Body of pancreas (tissue), 4 donors: ENCODE measurements at regions not wholly inside any gene's neighbourhood (a gene's known extent, or its start where the extent isn't known, plus 50 kb on each side); places are given as distances from the start of the nearest gene placed in this dataset.

Experiments used
- ATAC-seq: fragments of 150-250 bp; one replicate; pipeline ENCODE4 v1.9.1; 2016
- DNase-seq, 4 donors: peaks; one replicate each; pipeline ENCODE4 v3.0.0-alpha.2; 2019
- H3K27ac ChIP-seq, 4 donors: fragments of 200-600 bp; sonication (generic); 1 replicate in 3 of 4; 2 replicates in 1 of 4; pipeline versions ENCODE4 v1.5.1 to v1.6.1; 2016 to 2019; ENCODE audit warnings: mild to moderate bottlenecking in 1 of 4, mixed read lengths in 1 of 4, moderate library complexity in 1 of 4
- H3K27me3 ChIP-seq, 2 donors: fragments of 200-600 bp; sonication (generic); one replicate each; pipeline ENCODE4 v1.6.0; 2016; ENCODE audit warnings: mild to moderate bottlenecking in 1 of 2
- H3K36me3 ChIP-seq, 2 donors: fragments of 200-600 bp; sonication (generic); replicated peaks in 1 of 2; 2 replicates each; pipeline ENCODE4 v1.5.1; 2016; ENCODE audit warnings: low read depth in 2 of 2; ENCODE audit not compliant: insufficient read depth in 1 of 2
- H3K4me1 ChIP-seq: fragments of 200-600 bp; sonication (generic); one replicate; pipeline ENCODE4 v1.6.0; 2016
- H3K4me3 ChIP-seq, 2 donors: fragments of 200-600 bp; sonication (generic); 1 replicate in 1 of 2; 2 replicates in 1 of 2; pipeline ENCODE4 v1.5.1; 2016 to 2019
- H3K9me3 ChIP-seq, 3 donors: fragments of 200-600 bp; sonication (generic); 1 replicate in 2 of 3; 2 replicates in 1 of 3; pipeline ENCODE4 v1.5.1; 2016
- POLR2A ChIP-seq, 3 donors: fragments of 450-650 bp; IDR thresholded peaks; one replicate each; pipeline ENCODE4 v1.6.1; 2016; ENCODE audit warnings: antibody characterized with exemption in 3 of 3, mild to moderate bottlenecking in 2 of 3
- WGBS, 2 donors: methylation state at CpG; one replicate each; pipeline ENCODE4 v1.1.5; 2017; 5-methylcytosine and 5-hydroxymethylcytosine counted together
- intact Hi-C: fragments of 100-400 bp; cut with DNase I; formaldehyde crosslinking; loops from one replicate; pipeline ENCODE4 v1.15.1; 2023
- TF ChIP-seq, protein P1 (sequence below), 7 experiments: fragments of 450-650 bp in 4 of 7; fragments of 200-600 bp in 3 of 7; sonication (generic) in 3 of 7; IDR thresholded peaks; one replicate each; pipeline ENCODE4 v1.5.1; 2016 to 2019; ENCODE audit warnings: antibody characterized with exemption in 7 of 7

- H3K27me3 ChIP-seq = no peaks in the 10 kb centered on the region
- WGBS, 2 donors = 60 to 61% methylated on average over 3 of the region's 3 CpGs
- intact Hi-C loops = no loop called here
- H3K36me3 ChIP-seq = no peaks in the 10 kb centered on the region
- DNase-seq (no peak), ATAC-seq (no peak)
- H3K4me3 ChIP-seq = no peak overlapping the region
- TF ChIP-seq POLR2A (IDR thresholded peaks at IDR 0.05) = no peak
- TF ChIP-seq, protein P1, sequence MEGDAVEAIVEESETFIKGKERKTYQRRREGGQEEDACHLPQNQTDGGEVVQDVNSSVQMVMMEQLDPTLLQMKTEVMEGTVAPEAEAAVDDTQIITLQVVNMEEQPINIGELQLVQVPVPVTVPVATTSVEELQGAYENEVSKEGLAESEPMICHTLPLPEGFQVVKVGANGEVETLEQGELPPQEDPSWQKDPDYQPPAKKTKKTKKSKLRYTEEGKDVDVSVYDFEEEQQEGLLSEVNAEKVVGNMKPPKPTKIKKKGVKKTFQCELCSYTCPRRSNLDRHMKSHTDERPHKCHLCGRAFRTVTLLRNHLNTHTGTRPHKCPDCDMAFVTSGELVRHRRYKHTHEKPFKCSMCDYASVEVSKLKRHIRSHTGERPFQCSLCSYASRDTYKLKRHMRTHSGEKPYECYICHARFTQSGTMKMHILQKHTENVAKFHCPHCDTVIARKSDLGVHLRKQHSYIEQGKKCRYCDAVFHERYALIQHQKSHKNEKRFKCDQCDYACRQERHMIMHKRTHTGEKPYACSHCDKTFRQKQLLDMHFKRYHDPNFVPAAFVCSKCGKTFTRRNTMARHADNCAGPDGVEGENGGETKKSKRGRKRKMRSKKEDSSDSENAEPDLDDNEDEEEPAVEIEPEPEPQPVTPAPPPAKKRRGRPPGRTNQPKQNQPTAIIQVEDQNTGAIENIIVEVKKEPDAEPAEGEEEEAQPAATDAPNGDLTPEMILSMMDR (IDR thresholded peaks at IDR 0.05) = no peak
- H3K9me3 ChIP-seq = no peaks in the 10 kb centered on the region
- no peaks in the 10 kb centered on the region for H3K4me1 ChIP-seq
- no peak overlapping the region for H3K27ac ChIP-seq
Observed at GRCh38 chr2:104444889-104445288, 409.0 kb upstream of the POU3F3 start.

- no peak for TF ChIP-seq POLR2A (IDR thresholded peaks at IDR 0.05)
- TF ChIP-seq, protein P1 (IDR thresholded peaks at IDR 0.05) = peak in 2 of 7 experiments; percentile 11 to 13
- H3K36me3 ChIP-seq = no peaks in the 10 kb centered on the region
- H3K27ac ChIP-seq = no peak overlapping the region
- no peaks in the 10 kb centered on the region for H3K27me3 ChIP-seq
- H3K4me3 ChIP-seq = no peak overlapping the region
- no peak for DNase-seq
- intact Hi-C loops = no loop called here
- 55 to 59% methylated on average over 2 of the region's 2 CpGs for WGBS, 2 donors
- H3K9me3 ChIP-seq = no peaks in the 10 kb centered on the region
- H3K4me1 ChIP-seq = no peaks in the 10 kb centered on the region
- no peak for ATAC-seq
Observed at GRCh38 chr2:104447831-104448434, 406.0 kb upstream of the POU3F3 start.

- WGBS, 2 donors = 45 to 62% methylated on average over 5 of the region's 5 CpGs
- ATAC-seq = no peak
- Histone ChIP-seq H3K27me3 (no peaks in the 10 kb centered on the region), H3K9me3 (no peaks in the 10 kb centered on the region), H3K4me1 (no peaks in the 10 kb centered on the region), H3K4me3 (no peak overlapping the region), H3K36me3 (no peaks in the 10 kb centered on the region), H3K27ac (no peak overlapping the region)
- intact Hi-C loops = no loop called here
- DNase-seq = no peak
- TF ChIP-seq, protein P1 (IDR thresholded peaks at IDR 0.05) = no peak
- TF ChIP-seq POLR2A (IDR thresholded peaks at IDR 0.05) = no peak
Observed at GRCh38 chr2:104448661-104449440, 405.1 kb upstream of the POU3F3 start.

DNA sequence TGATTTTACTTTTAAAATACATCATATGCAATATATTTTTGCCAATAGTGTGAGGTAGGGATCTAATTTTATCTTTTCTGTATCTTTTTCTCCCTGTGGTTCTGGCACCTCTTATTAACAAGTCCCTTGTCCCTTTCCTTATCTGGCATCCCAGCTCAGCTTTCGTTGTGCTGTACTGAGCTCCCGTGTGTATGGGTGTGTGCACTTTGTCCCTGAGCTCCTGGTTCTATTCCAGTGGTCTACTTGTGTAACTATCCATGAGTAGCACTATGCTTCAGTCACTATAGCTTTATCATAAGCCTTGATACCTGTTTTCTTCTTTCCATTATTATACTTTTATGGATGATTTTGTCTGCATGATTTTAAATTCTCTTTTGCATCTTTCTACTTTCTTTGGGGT, 401.4 kb upstream of the POU3F3 start:
- no peak for DNase-seq

More for the DNA sequence above, 401.4 kb upstream of the POU3F3 start:
- H3K27ac ChIP-seq = no peak overlapping the region
- no peak for ATAC-seq
- no peaks in the 10 kb centered on the region for H3K27me3 ChIP-seq
- H3K9me3 ChIP-seq = no peaks in the 10 kb centered on the region
- intact Hi-C loops = no loop called here
- TF ChIP-seq POLR2A (IDR thresholded peaks at IDR 0.05) = no peak
- TF ChIP-seq, protein P1 (IDR thresholded peaks at IDR 0.05) = no peak
- no peak overlapping the region for H3K4me3 ChIP-seq
- no peaks in the 10 kb centered on the region for H3K36me3 ChIP-seq
- WGBS, 2 donors = 55 to 61% methylated on average over 2 of the region's 2 CpGs
- no peaks in the 10 kb centered on the region for H3K4me1 ChIP-seq
